HepG2 (cell line): ENCODE measurements at regions not wholly inside any gene's neighbourhood (a gene's known extent, or its start where the extent isn't known, plus 50 kb on each side); places are given as distances from the start of the nearest gene placed in this dataset.

Experiments used
- ATM ChIP-seq: fragments of 450-650 bp; IDR thresholded peaks from 2 replicates; pipeline ENCODE4 v1.7.1; 2017; ENCODE audit warnings: mild to moderate bottlenecking, borderline replicate concordance
- CBX1 ChIP-seq: IDR thresholded peaks from one replicate; pipeline ENCODE4 v1.6.1; 2016; ENCODE audit warnings: antibody characterized with exemption, low read depth
- FOXO4 ChIP-seq: sonication (generic); formaldehyde crosslinking; conservative IDR thresholded peaks from 2 replicates; pipeline ENCODE4 v1.8.1; 2023; ENCODE audit warnings: missing genetic modification reagents
- HIVEP1 ChIP-seq: sonication (generic); formaldehyde crosslinking; IDR thresholded peaks from 2 replicates; pipeline ENCODE4 v1.4.0; 2020; ENCODE audit warnings: mild to moderate bottlenecking, missing genetic modification reagents
- HMGXB4 ChIP-seq, 2 experiments: sonication (generic) in 1 of 2; formaldehyde crosslinking in 1 of 2; IDR thresholded peaks; 2 replicates each; pipeline versions ENCODE4 v1.4.0 to v1.6.1; 2018 to 2020; ENCODE audit warnings: missing genetic modification reagents in 2 of 2, borderline replicate concordance in 1 of 2, low read depth in 1 of 2, mild to moderate bottlenecking in 1 of 2, missing biosample characterization in 1 of 2
- JUN ChIP-seq: sonication (generic); formaldehyde crosslinking; IDR thresholded peaks from 2 replicates; pipeline ENCODE4 v1.4.0; 2020; ENCODE audit warnings: mild to moderate bottlenecking, missing genetic modification reagents
- MXI1 ChIP-seq: IDR thresholded peaks from 3 replicates; pipeline ENCODE4 v1.6.1; 2012; ENCODE audit warnings: low read depth, low read length, inconsistent platforms, borderline replicate concordance
- PITX1 ChIP-seq: sonication (generic); formaldehyde crosslinking; IDR thresholded peaks from 2 replicates; pipeline ENCODE4 v1.5.1; 2020; ENCODE audit warnings: mild to moderate bottlenecking, missing genetic modification reagents
- POLR2A ChIP-seq, 2 experiments: IDR thresholded peaks; 2 replicates each; pipeline ENCODE4 v1.6.1; 2011; ENCODE audit warnings: low read depth in 2 of 2, low read length in 2 of 2, mild to moderate bottlenecking in 1 of 2, moderate library complexity in 1 of 2; ENCODE audit not compliant: insufficient read depth in 1 of 2
- SETDB1 ChIP-seq: sonication (generic); formaldehyde crosslinking; IDR thresholded peaks from 2 replicates; pipeline ENCODE4 v1.5.1; 2020; ENCODE audit warnings: missing genetic modification reagents, mild to moderate bottlenecking, borderline replicate concordance
- ZNF362 ChIP-seq: sonication (generic); formaldehyde crosslinking; IDR thresholded peaks from 2 replicates; pipeline ENCODE4 v1.4.0; 2020; ENCODE audit warnings: missing genetic modification reagents, mild to moderate bottlenecking, borderline replicate concordance
- ZNF44 ChIP-seq: sonication (generic); formaldehyde crosslinking; IDR thresholded peaks from 2 replicates; pipeline ENCODE4 v1.5.1; 2020; ENCODE audit warnings: mild to moderate bottlenecking, missing genetic modification reagents
- ZNF746 ChIP-seq: sonication (generic); formaldehyde crosslinking; IDR thresholded peaks from 2 replicates; pipeline ENCODE4 v1.8.0; 2022; ENCODE audit warnings: mild to moderate bottlenecking, missing genetic modification reagents
- TF ChIP-seq, protein P1 (sequence below): sonication (generic); formaldehyde crosslinking; IDR thresholded peaks from 2 replicates; pipeline ENCODE4 v1.4.0; 2020; ENCODE audit warnings: missing genetic modification reagents, borderline replicate concordance

GRCh38 chr14:26719514-26719913, 121.7 kb upstream of the NOVA1 start:
- TF ChIP-seq PITX1 (CRISPR knock-in tag) (no peak), JUN (CRISPR knock-in tag) (no peak), ZNF746 (no peak), HMGXB4 (CRISPR knock-in tag; IDR thresholded peaks at IDR 0.05; ENCODE audit: borderline replicate concordance in 1 of 2, low read depth in 1 of 2) (no peak), SETDB1 (no peak), FOXO4 (no peak), ZNF44 (CRISPR knock-in tag) (no peak), MXI1 (no peak), ATM (no peak), HIVEP1 (no peak), ZNF362 (CRISPR knock-in tag) (no peak), CBX1 (no peak), POLR2A (IDR thresholded peaks at IDR 0.05; ENCODE audit: insufficient read depth in 1 of 2, low read depth in 2 of 2, low read length in 2 of 2) (no peak)
- TF ChIP-seq, protein P1, sequence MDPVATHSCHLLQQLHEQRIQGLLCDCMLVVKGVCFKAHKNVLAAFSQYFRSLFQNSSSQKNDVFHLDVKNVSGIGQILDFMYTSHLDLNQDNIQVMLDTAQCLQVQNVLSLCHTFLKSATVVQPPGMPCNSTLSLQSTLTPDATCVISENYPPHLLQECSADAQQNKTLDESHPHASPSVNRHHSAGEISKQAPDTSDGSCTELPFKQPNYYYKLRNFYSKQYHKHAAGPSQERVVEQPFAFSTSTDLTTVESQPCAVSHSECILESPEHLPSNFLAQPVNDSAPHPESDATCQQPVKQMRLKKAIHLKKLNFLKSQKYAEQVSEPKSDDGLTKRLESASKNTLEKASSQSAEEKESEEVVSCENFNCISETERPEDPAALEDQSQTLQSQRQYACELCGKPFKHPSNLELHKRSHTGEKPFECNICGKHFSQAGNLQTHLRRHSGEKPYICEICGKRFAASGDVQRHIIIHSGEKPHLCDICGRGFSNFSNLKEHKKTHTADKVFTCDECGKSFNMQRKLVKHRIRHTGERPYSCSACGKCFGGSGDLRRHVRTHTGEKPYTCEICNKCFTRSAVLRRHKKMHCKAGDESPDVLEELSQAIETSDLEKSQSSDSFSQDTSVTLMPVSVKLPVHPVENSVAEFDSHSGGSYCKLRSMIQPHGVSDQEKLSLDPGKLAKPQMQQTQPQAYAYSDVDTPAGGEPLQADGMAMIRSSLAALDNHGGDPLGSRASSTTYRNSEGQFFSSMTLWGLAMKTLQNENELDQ (CRISPR knock-in tag), result no peak
